Gastrocnemius medialis (tissue), 4 donors: ENCODE measurements at regions not wholly inside any gene's neighbourhood (a gene's known extent, or its start where the extent isn't known, plus 50 kb on each side); places are given as distances from the start of the nearest gene placed in this dataset.

Source experiments
- ATAC-seq, 2 donors: fragments of 150-250 bp; one replicate each; pipeline ENCODE4 v1.9.1; 2016
- DNase-seq, 2 donors: peaks; one replicate each; pipeline ENCODE4 v3.0.0-alpha.2; 2019
- H3K27ac ChIP-seq, 4 donors: fragments of 200-600 bp; sonication (generic); 1 replicate in 1 of 4; 2 replicates in 3 of 4; pipeline ENCODE4 v1.5.1; 2016 to 2018; ENCODE audit warnings: mild to moderate bottlenecking in 2 of 4, moderate library complexity in 1 of 4
- H3K27me3 ChIP-seq, 3 donors: fragments of 200-600 bp; sonication (generic) in 2 of 3; 1 replicate in 1 of 3; 2 replicates in 2 of 3; pipeline versions ENCODE4 v1.5.1 to v1.6.0; 2016 to 2019; ENCODE audit warnings: mild to moderate bottlenecking in 1 of 3, moderate library complexity in 1 of 3
- H3K36me3 ChIP-seq, 2 donors: fragments of 200-600 bp; sonication (generic) in 1 of 2; one replicate each; pipeline ENCODE4 v1.5.1; 2017 to 2018
- H3K4me1 ChIP-seq, 2 donors: fragments of 200-600 bp; sonication (generic) in 1 of 2; one replicate each; pipeline ENCODE4 v1.5.1; 2016 to 2017; ENCODE audit warnings: mild to moderate bottlenecking in 2 of 2
- H3K4me3 ChIP-seq, 4 donors: fragments of 200-600 bp; sonication (generic) in 3 of 4; 1 replicate in 1 of 4; 2 replicates in 3 of 4; pipeline ENCODE4 v1.5.1; 2016 to 2019; ENCODE audit warnings: mild to moderate bottlenecking in 2 of 4
- H3K9me3 ChIP-seq, 3 donors: fragments of 200-600 bp; sonication (generic) in 2 of 3; 1 replicate in 1 of 3; 2 replicates in 2 of 3; pipeline ENCODE4 v1.5.1; 2016 to 2019
- CTCF ChIP-seq, 5 experiments: fragments of 450-650 bp in 3 of 5; fragments of 200-600 bp in 2 of 5; sonication (generic) in 2 of 5; IDR thresholded peaks in 4 of 5; conservative IDR thresholded peaks in 1 of 5; 1 replicate in 4 of 5; 2 replicates in 1 of 5; pipeline ENCODE4 v1.5.1; 2016 to 2019; ENCODE audit warnings: antibody characterized with exemption in 5 of 5, mild to moderate bottlenecking in 3 of 5, moderate library complexity in 3 of 5
- POLR2A ChIP-seq, 2 donors: fragments of 450-650 bp; IDR thresholded peaks; one replicate each; pipeline ENCODE4 v1.6.1; 2017; ENCODE audit warnings: antibody characterized with exemption in 2 of 2, mild to moderate bottlenecking in 2 of 2, moderate library complexity in 2 of 2
- in situ Hi-C, 4 donors: fragments of 200-750 bp; cut with MboI; loops; one replicate each; pipeline versions ENCODE4 v1.15.0 to v1.8.0; 2017; ENCODE audit warnings: low sequenced_read_pairs in 4 of 4
- intact Hi-C: fragments of 100-400 bp; cut with DNase I; formaldehyde crosslinking; loops from one replicate; pipeline ENCODE4 v1.15.1; 2023; ENCODE audit warnings: low total_unique reads

GRCh38 chr6:95819939-95820338 lies 195.8 kb upstream of the FUT9 start:
- Histone ChIP-seq H3K9me3 (no peaks in the 10 kb centered on the region), H3K27me3 (no peaks in the 10 kb centered on the region), H3K4me3 (no peak overlapping the region), H3K4me1 (no peaks in the 10 kb centered on the region), H3K27ac (no peak overlapping the region), H3K36me3 (no peaks in the 10 kb centered on the region)
- in situ Hi-C loops: no loop called here
- intact Hi-C loops: no loop called here
- ATAC-seq (no peak), DNase-seq (no peak)
- TF ChIP-seq CTCF (IDR thresholded peaks at IDR 0.05 in 4 of 5, conservative IDR thresholded peaks at IDR 0.05 in 1 of 5): no peak
- no peak for TF ChIP-seq POLR2A (IDR thresholded peaks at IDR 0.05)

- H3K36me3 ChIP-seq: no peaks in the 10 kb centered on the region
- H3K9me3 ChIP-seq: no peaks in the 10 kb centered on the region
- H3K4me3 ChIP-seq: no peak overlapping the region
- in situ Hi-C loops: no loop called here
- H3K4me1 ChIP-seq: no peaks in the 10 kb centered on the region
- TF ChIP-seq POLR2A (IDR thresholded peaks at IDR 0.05) (no peak), CTCF (IDR thresholded peaks at IDR 0.05 in 4 of 5, conservative IDR thresholded peaks at IDR 0.05 in 1 of 5) (no peak)
- DNase-seq (no peak), ATAC-seq (no peak)
- no peaks in the 10 kb centered on the region for H3K27me3 ChIP-seq
- intact Hi-C loops: no loop called here
- H3K27ac ChIP-seq: no peak overlapping the region
Measured at GRCh38 chr6:95830859-95831557, 184.8 kb upstream of the FUT9 start.

GRCh38 chr6:95837890-95838289 lies 177.9 kb upstream of the FUT9 start:
- no peaks in the 10 kb centered on the region for H3K4me1 ChIP-seq
- no peak for DNase-seq
- H3K9me3 ChIP-seq: no peaks in the 10 kb centered on the region
- no peaks in the 10 kb centered on the region for H3K36me3 ChIP-seq
- in situ Hi-C loops (no loop called here), intact Hi-C loops (no loop called here)
- no peak overlapping the region for H3K4me3 ChIP-seq
- TF ChIP-seq POLR2A (IDR thresholded peaks at IDR 0.05): no peak
- TF ChIP-seq CTCF (IDR thresholded peaks at IDR 0.05 in 4 of 5, conservative IDR thresholded peaks at IDR 0.05 in 1 of 5): no peak
- no peaks in the 10 kb centered on the region for H3K27me3 ChIP-seq
- H3K27ac ChIP-seq: no peak overlapping the region
- no peak for ATAC-seq

- Histone ChIP-seq H3K4me1 (no peaks in the 10 kb centered on the region), H3K27me3 (no peaks in the 10 kb centered on the region), H3K4me3 (no peak overlapping the region), H3K9me3 (no peaks in the 10 kb centered on the region), H3K27ac (no peak overlapping the region), H3K36me3 (no peaks in the 10 kb centered on the region)
- in situ Hi-C loops: no loop called here
- intact Hi-C loops: no loop called here
- TF ChIP-seq CTCF (IDR thresholded peaks at IDR 0.05 in 4 of 5, conservative IDR thresholded peaks at IDR 0.05 in 1 of 5): no peak
- no peak for TF ChIP-seq POLR2A (IDR thresholded peaks at IDR 0.05)
- ATAC-seq (no peak), DNase-seq (no peak)
Measured at GRCh38 chr6:95841560-95841959, 174.2 kb upstream of the FUT9 start.

- H3K4me3 ChIP-seq: no peak overlapping the region
- H3K27ac ChIP-seq: no peak overlapping the region
- H3K4me1 ChIP-seq: no peaks in the 10 kb centered on the region
- in situ Hi-C loops (no loop called here), intact Hi-C loops (no loop called here)
- TF ChIP-seq POLR2A (IDR thresholded peaks at IDR 0.05) (no peak), CTCF (IDR thresholded peaks at IDR 0.05 in 4 of 5, conservative IDR thresholded peaks at IDR 0.05 in 1 of 5) (no peak)
- no peaks in the 10 kb centered on the region for H3K36me3 ChIP-seq
- ATAC-seq: no peak
- H3K27me3 ChIP-seq: no peaks in the 10 kb centered on the region
- H3K9me3 ChIP-seq: no peaks in the 10 kb centered on the region
- no peak for DNase-seq
Measured at GRCh38 chr6:95846652-95847051, 169.1 kb upstream of the FUT9 start.
